ENCODE measurements at regions not wholly inside any gene's neighbourhood (a gene's known extent, or its start where the extent isn't known, plus 50 kb on each side); places are given as distances from the start of the nearest gene placed in this dataset.

DNA sequence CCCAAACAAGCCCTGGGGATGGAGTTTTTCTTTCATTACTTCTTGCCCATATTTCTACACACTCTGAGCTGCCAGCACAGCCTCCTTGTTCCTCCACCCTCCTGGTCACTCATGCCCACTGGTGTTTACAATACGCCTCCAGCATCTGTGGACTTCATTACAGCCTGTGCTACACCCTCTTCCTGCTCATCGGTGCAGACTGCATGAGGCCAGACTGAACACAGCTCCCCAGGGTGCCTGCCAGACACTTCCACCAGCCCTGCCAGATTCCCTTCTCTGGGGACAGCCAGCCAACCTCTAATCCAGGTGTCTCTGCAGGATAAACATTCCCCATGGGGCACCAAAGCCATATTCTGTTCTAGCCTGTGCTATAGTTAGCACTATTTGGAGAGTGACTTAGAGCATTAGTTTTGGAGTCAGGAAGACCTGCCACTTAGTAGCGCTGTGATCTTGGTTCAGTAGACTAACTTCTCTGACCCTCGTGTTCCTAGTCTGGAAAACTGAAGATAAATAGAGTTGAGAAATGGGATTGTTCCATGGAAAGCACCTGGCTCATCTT lies 163.8 kb upstream of the KLF4 start:
- TF ChIP-seq YY1 (IDR thresholded peaks at IDR 0.05; ENCODE audit: insufficient read depth, insufficient read length) (no peak), SUZ12 (IDR thresholded peaks at IDR 0.05; ENCODE audit: extremely low read depth, insufficient read depth, insufficient read length) (no peak), ZNF274 (IDR thresholded peaks at IDR 0.05; ENCODE audit: low read depth, low read length) (no peak)

Data from NT2/D1 (cell line).